GM12878 (cell line): ENCODE measurements at regions not wholly inside any gene's neighbourhood (a gene's known extent, or its start where the extent isn't known, plus 50 kb on each side); places are given as distances from the start of the nearest gene placed in this dataset.

ENCODE experiments used
- ATAC-seq: fragments of 200-7000 bp; cut with Tn5 transposase; 3 replicates; pipeline ENCODE4 v1.9.1; 2020; ENCODE audit warnings: mild to moderate bottlenecking, moderate library complexity
- BruUV-seq: library from RNA; stranded (reverse); fragments of 400-500 nt; replicated peaks from 2 replicates; lab custom pipeline; 2021; lab: Mats Ljungman, UMichigan
- CTCF ChIA-PET: fragments of 300-600 bp; sonication (Branson Sonifier 250); formaldehyde crosslinking; extraction: SDS; loops from one replicate; lab custom pipeline; 2021; ENCODE audit warnings: inconsistent platforms; lab: Yijun Ruan, JAX
- POLR2A ChIA-PET: fragments of 350-600 bp; formaldehyde crosslinking; extraction: SDS; loops from one replicate; lab custom pipeline; 2021; ENCODE audit warnings: inconsistent platforms; lab: Charles Lee
- RAD21 ChIA-PET: fragments of 300-600 bp; sonication (Branson Sonifier 250); formaldehyde crosslinking; loops from one replicate; lab custom pipeline; 2023; ENCODE audit warnings: antibody characterized with exemption; ENCODE audit not compliant: unreplicated experiment; lab: Charles Lee
- SMC1A ChIA-PET: fragments of 300-600 bp; sonication (Branson Sonifier 250); formaldehyde crosslinking; loops from one replicate; lab custom pipeline; 2023; ENCODE audit not compliant: unreplicated experiment, uncharacterized antibody; lab: Charles Lee
- DNase-seq: peaks from one replicate; pipeline ENCODE4 v3.0.0-alpha.2; 2011; ENCODE audit warnings: low read depth, low spot score
- FAIRE-seq: peaks from 3 replicates; lab custom pipeline; 2011; peaks lifted over from hg19 to GRCh38; lab: Jason Lieb, UNC
- H2AFZ ChIP-seq: 2 replicates; pipeline ENCODE4 v1.6.0; 2011; ENCODE audit warnings: low read depth, low read length, control low read depth; ENCODE audit not compliant: control insufficient read depth
- H3K27ac ChIP-seq: 2 replicates; pipeline ENCODE4 v1.5.1; 2011; ENCODE audit warnings: control low read depth; ENCODE audit not compliant: control insufficient read depth, insufficient read depth
- H3K27me3 ChIP-seq, 2 experiments: replicated peaks in 1 of 2; 2 replicates each; pipeline versions ENCODE4 v1.6.0 to v1.6.1; 2011; ENCODE audit warnings: low read length in 1 of 2; ENCODE audit not compliant: control insufficient read depth in 2 of 2, insufficient read depth in 2 of 2
- H3K36me3 ChIP-seq, 2 experiments: 2 replicates each; pipeline ENCODE4 v1.5.1; 2011; ENCODE audit warnings: low read length in 1 of 2; ENCODE audit not compliant: control insufficient read depth in 2 of 2, insufficient read depth in 2 of 2
- H3K4me1 ChIP-seq: 2 replicates; pipeline ENCODE4 v1.6.1; 2011; ENCODE audit warnings: mild to moderate bottlenecking, low read length, moderate library complexity, mixed read lengths; ENCODE audit not compliant: control insufficient read depth, insufficient read depth
- H3K4me2 ChIP-seq: 2 replicates; pipeline ENCODE4 v1.6.0; 2011; ENCODE audit warnings: control low read depth; ENCODE audit not compliant: control insufficient read depth, insufficient read depth
- H3K4me3 ChIP-seq: fragments of 200-600 bp; sonication (generic); 2 replicates; pipeline ENCODE4 v1.5.1; 2016
- H3K79me2 ChIP-seq: 2 replicates; pipeline ENCODE4 v1.6.0; 2011; ENCODE audit warnings: low read length; ENCODE audit not compliant: control insufficient read depth, insufficient read depth
- H3K9ac ChIP-seq: 2 replicates; pipeline ENCODE4 v1.8.0; 2011; ENCODE audit warnings: low read length, control low read depth, mixed read lengths; ENCODE audit not compliant: control insufficient read depth, insufficient read depth
- H3K9me3 ChIP-seq: replicated peaks from 3 replicates; pipeline ENCODE4 v1.5.1; 2011; ENCODE audit warnings: mild to moderate bottlenecking, low read length; ENCODE audit not compliant: control insufficient read depth, insufficient read depth
- H4K20me1 ChIP-seq: 2 replicates; pipeline ENCODE4 v1.6.0; 2011; ENCODE audit not compliant: control insufficient read depth, insufficient read depth
- BACH1 ChIP-seq: fragments of 450-650 bp; IDR thresholded peaks from 2 replicates; pipeline ENCODE4 v1.6.1; 2017; ENCODE audit warnings: mild to moderate bottlenecking, borderline replicate concordance
- BMI1 ChIP-seq: fragments of 450-650 bp; IDR thresholded peaks from 2 replicates; pipeline ENCODE4 v1.6.1; 2016; ENCODE audit warnings: mild to moderate bottlenecking, moderate library complexity, borderline replicate concordance
- BRCA1 ChIP-seq: IDR thresholded peaks from 2 replicates; pipeline ENCODE4 v1.6.1; 2011; ENCODE audit warnings: low read depth, low read length, improper control_type of control experiment
- FOS ChIP-seq: IDR thresholded peaks from 3 replicates; pipeline ENCODE4 v1.6.1; 2011; ENCODE audit warnings: borderline replicate concordance; ENCODE audit not compliant: insufficient read length; ENCODE audit errors: extremely low read depth
- NBN ChIP-seq: fragments of 450-650 bp; IDR thresholded peaks from 2 replicates; pipeline ENCODE4 v1.6.1; 2016
- NFYA ChIP-seq: IDR thresholded peaks from 2 replicates; pipeline ENCODE4 v1.6.1; 2011; ENCODE audit warnings: low read depth, mild to moderate bottlenecking, low read length, improper control_type of control experiment, borderline replicate concordance
- NR2C2 ChIP-seq: IDR thresholded peaks from 2 replicates; pipeline ENCODE4 v1.6.1; 2011; ENCODE audit warnings: borderline replicate concordance, low read depth; ENCODE audit not compliant: control insufficient read depth, insufficient read length
- NR2F1 ChIP-seq: fragments of 450-650 bp; conservative IDR thresholded peaks from 2 replicates; pipeline ENCODE4 v1.6.1; 2017; ENCODE audit warnings: mild to moderate bottlenecking
- PAX8 ChIP-seq: fragments of 450-650 bp; IDR thresholded peaks from 2 replicates; pipeline ENCODE4 v1.6.1; 2017; ENCODE audit warnings: mild to moderate bottlenecking, moderate library complexity
- RAD51 ChIP-seq: fragments of 450-650 bp; IDR thresholded peaks from 2 replicates; pipeline ENCODE4 v1.6.1; 2016; ENCODE audit warnings: moderate library complexity, mild to moderate bottlenecking, inconsistent platforms
- SUPT20H ChIP-seq: IDR thresholded peaks from 2 replicates; pipeline ENCODE4 v1.6.1; 2011; ENCODE audit warnings: low read depth, mild to moderate bottlenecking, low read length, moderate library complexity, borderline replicate concordance; ENCODE audit not compliant: control insufficient read depth
- YBX1 ChIP-seq: fragments of 450-650 bp; IDR thresholded peaks from 2 replicates; pipeline ENCODE4 v1.6.1; 2016; ENCODE audit warnings: antibody characterized with exemption
- ZBTB33 ChIP-seq: fragments of 450-650 bp; IDR thresholded peaks from 2 replicates; pipeline ENCODE4 v1.6.1; 2017; ENCODE audit warnings: mild to moderate bottlenecking
- ZNF687 ChIP-seq: fragments of 450-650 bp; IDR thresholded peaks from 2 replicates; pipeline ENCODE4 v1.6.1; 2017; ENCODE audit warnings: mild to moderate bottlenecking, moderate library complexity
- WGBS: methylation state at CpG from one replicate; pipeline ENCODE4 v1.1.6; 2016; ENCODE audit warnings: low lambda C conversion rate; ENCODE audit not compliant: insufficient replicate concordance, insufficient coverage; ENCODE audit errors: missing lambda C conversion rate; 5-methylcytosine and 5-hydroxymethylcytosine counted together
- in situ Hi-C: fragments of 300-500 bp; cut with MboI; formaldehyde crosslinking; loops from 9 replicates; pipeline ENCODE4 v1.14.3; 2018; ENCODE audit warnings: mixed read lengths
- intact Hi-C: fragments of 100-400 bp; cut with micrococcal nuclease; formaldehyde crosslinking; loops from one replicate; pipeline ENCODE4 v1.14.2; 2022; ENCODE audit not compliant: unreplicated experiment
- TF ChIP-seq, protein P1 (sequence below): fragments of 450-650 bp; conservative IDR thresholded peaks from 2 replicates; pipeline ENCODE4 v1.6.1; 2017; ENCODE audit warnings: mild to moderate bottlenecking, moderate library complexity
- TF ChIP-seq, protein P2 (sequence below): IDR thresholded peaks from 2 replicates; pipeline ENCODE4 v1.6.1; 2012; ENCODE audit warnings: low read depth, low read length, improper control_type of control experiment

DNA sequence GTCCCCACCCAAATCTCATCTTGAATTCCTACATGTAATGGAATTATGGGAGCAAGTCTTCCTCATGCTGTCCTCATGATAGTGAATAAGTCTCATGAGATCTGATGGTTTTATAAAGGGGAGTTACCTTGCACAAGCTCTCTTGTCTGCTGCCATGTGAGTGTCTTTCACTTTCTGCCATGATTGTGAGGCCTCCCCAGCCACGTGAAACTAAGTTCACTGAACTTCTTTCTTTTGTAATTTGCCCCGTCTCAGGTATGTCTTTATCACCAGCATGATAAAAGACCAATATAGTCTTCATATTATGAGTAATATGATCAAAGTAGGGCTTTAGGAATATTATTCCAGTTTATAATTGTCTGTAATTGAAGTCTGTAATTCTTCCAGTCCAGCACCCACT lies 86.3 kb upstream of the ANO5 start:
- Histone ChIP-seq H3K4me3 (no peak overlapping the region), H3K27ac (no peak overlapping the region), H3K27me3 (no peaks in the 10 kb centered on the region), H4K20me1 (no peaks in the 10 kb centered on the region), H2AFZ (no peak overlapping the region), H3K4me2 (no peak overlapping the region), H3K9ac (no peak overlapping the region), H3K4me1 (no peaks in the 10 kb centered on the region), H3K36me3 (no peaks in the 10 kb centered on the region), H3K9me3 (no peaks in the 10 kb centered on the region), H3K79me2 (no peaks in the 10 kb centered on the region)
- ChIA-PET RAD21 (no interaction called here), POLR2A (no interaction called here), SMC1A (no interaction called here), CTCF (no interaction called here)
- no peak for FAIRE-seq
- 0% methylated on average over 2 of the region's 2 CpGs for WGBS
- ATAC-seq = no peak
- no TSS peak for BruUV-seq
- intact Hi-C loops (no loop called here), in situ Hi-C loops (no loop called here)
- DNase-seq = no peak
- TF ChIP-seq SUPT20H (no peak), NBN (no peak), NR2C2 (no peak), RAD51 (no peak), ZBTB33 (no peak), ZNF687 (no peak), BRCA1 (no peak), PAX8 (no peak), NFYA (no peak), BMI1 (no peak), FOS (no peak), YBX1 (no peak), BACH1 (no peak), NR2F1 (no peak)
- TF ChIP-seq, protein P1, sequence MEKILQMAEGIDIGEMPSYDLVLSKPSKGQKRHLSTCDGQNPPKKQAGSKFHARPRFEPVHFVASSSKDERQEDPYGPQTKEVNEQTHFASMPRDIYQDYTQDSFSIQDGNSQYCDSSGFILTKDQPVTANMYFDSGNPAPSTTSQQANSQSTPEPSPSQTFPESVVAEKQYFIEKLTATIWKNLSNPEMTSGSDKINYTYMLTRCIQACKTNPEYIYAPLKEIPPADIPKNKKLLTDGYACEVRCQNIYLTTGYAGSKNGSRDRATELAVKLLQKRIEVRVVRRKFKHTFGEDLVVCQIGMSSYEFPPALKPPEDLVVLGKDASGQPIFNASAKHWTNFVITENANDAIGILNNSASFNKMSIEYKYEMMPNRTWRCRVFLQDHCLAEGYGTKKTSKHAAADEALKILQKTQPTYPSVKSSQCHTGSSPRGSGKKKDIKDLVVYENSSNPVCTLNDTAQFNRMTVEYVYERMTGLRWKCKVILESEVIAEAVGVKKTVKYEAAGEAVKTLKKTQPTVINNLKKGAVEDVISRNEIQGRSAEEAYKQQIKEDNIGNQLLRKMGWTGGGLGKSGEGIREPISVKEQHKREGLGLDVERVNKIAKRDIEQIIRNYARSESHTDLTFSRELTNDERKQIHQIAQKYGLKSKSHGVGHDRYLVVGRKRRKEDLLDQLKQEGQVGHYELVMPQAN = no peak
- TF ChIP-seq, protein P2, sequence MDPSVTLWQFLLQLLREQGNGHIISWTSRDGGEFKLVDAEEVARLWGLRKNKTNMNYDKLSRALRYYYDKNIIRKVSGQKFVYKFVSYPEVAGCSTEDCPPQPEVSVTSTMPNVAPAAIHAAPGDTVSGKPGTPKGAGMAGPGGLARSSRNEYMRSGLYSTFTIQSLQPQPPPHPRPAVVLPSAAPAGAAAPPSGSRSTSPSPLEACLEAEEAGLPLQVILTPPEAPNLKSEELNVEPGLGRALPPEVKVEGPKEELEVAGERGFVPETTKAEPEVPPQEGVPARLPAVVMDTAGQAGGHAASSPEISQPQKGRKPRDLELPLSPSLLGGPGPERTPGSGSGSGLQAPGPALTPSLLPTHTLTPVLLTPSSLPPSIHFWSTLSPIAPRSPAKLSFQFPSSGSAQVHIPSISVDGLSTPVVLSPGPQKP = no peak
